Smooth muscle cell (in vitro differentiated cells): ENCODE measurements at regions not wholly inside any gene's neighbourhood (a gene's known extent, or its start where the extent isn't known, plus 50 kb on each side); places are given as distances from the start of the nearest gene placed in this dataset.

Experiments
- DNase-seq: peaks from one replicate; lab custom pipeline; 2025; ENCODE audit not compliant: unreplicated experiment; lab: John Stamatoyannopoulos, UW
- H2AFZ ChIP-seq: fragments of 200-600 bp; sonication (generic); 2 replicates; pipeline ENCODE4 v1.6.0; 2016; ENCODE audit warnings: antibody characterized with exemption, low read depth, mild to moderate bottlenecking
- H3F3A ChIP-seq: fragments of 200-600 bp; sonication (generic); 2 replicates; pipeline ENCODE4 v1.6.0; 2017; ENCODE audit warnings: antibody characterized with exemption, low read depth
- H3K27ac ChIP-seq: fragments of 200-600 bp; sonication (generic); 2 replicates; pipeline ENCODE4 v1.5.1; 2016; ENCODE audit warnings: low read depth, mild to moderate bottlenecking
- H3K27me3 ChIP-seq: fragments of 200-600 bp; sonication (generic); 2 replicates; pipeline ENCODE4 v1.6.1; 2016; ENCODE audit warnings: low read depth, mild to moderate bottlenecking
- H3K36me3 ChIP-seq: fragments of 200-600 bp; sonication (generic); 2 replicates; pipeline ENCODE4 v1.5.1; 2016; ENCODE audit warnings: low read depth
- H3K4me1 ChIP-seq: fragments of 200-600 bp; sonication (generic); 2 replicates; pipeline ENCODE4 v1.5.1; 2016; ENCODE audit warnings: low read depth
- H3K4me2 ChIP-seq: fragments of 200-600 bp; sonication (generic); 2 replicates; pipeline ENCODE4 v1.6.0; 2016; ENCODE audit warnings: mild to moderate bottlenecking
- H3K4me3 ChIP-seq: fragments of 200-600 bp; sonication (generic); 2 replicates; pipeline ENCODE4 v1.5.1; 2016; ENCODE audit warnings: mild to moderate bottlenecking
- H3K79me2 ChIP-seq: fragments of 200-600 bp; sonication (generic); 2 replicates; pipeline ENCODE4 v1.6.0; 2016; ENCODE audit warnings: low read depth, mild to moderate bottlenecking
- H3K9ac ChIP-seq: fragments of 200-600 bp; sonication (generic); 2 replicates; pipeline ENCODE4 v1.6.0; 2016; ENCODE audit warnings: low read depth
- H3K9me3 ChIP-seq: fragments of 200-600 bp; sonication (generic); replicated peaks from 2 replicates; pipeline ENCODE4 v1.5.1; 2016; ENCODE audit warnings: low read depth
- H4K20me1 ChIP-seq: fragments of 200-600 bp; sonication (generic); 2 replicates; pipeline ENCODE4 v1.6.0; 2016; ENCODE audit warnings: low read depth
- CTCF ChIP-seq: fragments of 200-600 bp; sonication (generic); IDR thresholded peaks from 2 replicates; pipeline ENCODE4 v1.5.1; 2017; ENCODE audit warnings: borderline replicate concordance, mild to moderate bottlenecking, antibody characterized with exemption; ENCODE audit not compliant: insufficient read depth, poor library complexity, severe bottlenecking
- WGBS: methylation state at CpG from one replicate; pipeline ENCODE4 v1.1.7; 2016; ENCODE audit warnings: low lambda C conversion rate; 5-methylcytosine and 5-hydroxymethylcytosine counted together

- no peaks in the 10 kb centered on the region for H3K79me2 ChIP-seq
- no peak for DNase-seq
- no peak for TF ChIP-seq CTCF
- H3K27ac ChIP-seq = no peak overlapping the region
- no peaks in the 10 kb centered on the region for H3F3A ChIP-seq
- WGBS = 89% methylated on average over 4 of the region's 4 CpGs
- no peaks in the 10 kb centered on the region for H3K27me3 ChIP-seq
- H3K36me3 ChIP-seq = no peaks in the 10 kb centered on the region
- no peak overlapping the region for H3K4me3 ChIP-seq
- H3K9me3 ChIP-seq = no peaks in the 10 kb centered on the region
- H3K9ac ChIP-seq = no peak overlapping the region
- H2AFZ ChIP-seq = no peak overlapping the region
- H3K4me1 ChIP-seq = no peaks in the 10 kb centered on the region
- no peaks in the 10 kb centered on the region for H4K20me1 ChIP-seq
- H3K4me2 ChIP-seq = no peak overlapping the region
These were observed 356.4 kb upstream of the GRAMD2B start for GRCh38 chr5:126066836-126067235.

- no peaks in the 10 kb centered on the region for H3K9me3 ChIP-seq
- H3K27me3 ChIP-seq = no peaks in the 10 kb centered on the region
- H3K79me2 ChIP-seq = no peaks in the 10 kb centered on the region
- no peak for TF ChIP-seq CTCF
- WGBS = 79% methylated on average over 2 of the region's 2 CpGs
- no peak overlapping the region for H3K9ac ChIP-seq
- DNase-seq = no peak
- no peaks in the 10 kb centered on the region for H4K20me1 ChIP-seq
- no peak overlapping the region for H3K4me2 ChIP-seq
- H3K36me3 ChIP-seq = no peaks in the 10 kb centered on the region
- no peak overlapping the region for H3K27ac ChIP-seq
- H3K4me1 ChIP-seq = no peaks in the 10 kb centered on the region
- H3F3A ChIP-seq = no peaks in the 10 kb centered on the region
- H3K4me3 ChIP-seq = no peak overlapping the region
- H2AFZ ChIP-seq = no peak overlapping the region
These were observed 355.8 kb upstream of the GRAMD2B start for GRCh38 chr5:126067404-126067803.

GRCh38 chr5:126069329-126069728 is 353.9 kb upstream of the GRAMD2B start:
- H3K9ac ChIP-seq = no peak overlapping the region
- H3K27me3 ChIP-seq = no peaks in the 10 kb centered on the region
- H3K27ac ChIP-seq = no peak overlapping the region
- no peaks in the 10 kb centered on the region for H4K20me1 ChIP-seq
- H3F3A ChIP-seq = no peaks in the 10 kb centered on the region
- H3K4me1 ChIP-seq = no peaks in the 10 kb centered on the region
- H3K36me3 ChIP-seq = no peaks in the 10 kb centered on the region
- no peaks in the 10 kb centered on the region for H3K9me3 ChIP-seq
- no peaks in the 10 kb centered on the region for H3K79me2 ChIP-seq
- WGBS = 51% methylated on average over 3 of the region's 3 CpGs
- no peak for DNase-seq
- H3K4me2 ChIP-seq = no peak overlapping the region
- TF ChIP-seq CTCF = no peak
- H2AFZ ChIP-seq = no peak overlapping the region
- no peak overlapping the region for H3K4me3 ChIP-seq

- Histone ChIP-seq H2AFZ (no peak overlapping the region), H3K27me3 (no peaks in the 10 kb centered on the region), H3F3A (no peaks in the 10 kb centered on the region), H3K27ac (peak overlapping the region; percentile 39), H3K36me3 (no peaks in the 10 kb centered on the region), H3K4me3 (no peak overlapping the region), H3K79me2 (no peaks in the 10 kb centered on the region), H3K9ac (no peak overlapping the region), H3K9me3 (no peaks in the 10 kb centered on the region), H4K20me1 (no peaks in the 10 kb centered on the region), H3K4me1 (no peaks in the 10 kb centered on the region), H3K4me2 (no peak overlapping the region)
- TF ChIP-seq CTCF = no peak
- DNase-seq = no peak
- 39% methylated on average over 2 of the region's 2 CpGs for WGBS
These were observed 352.7 kb upstream of the GRAMD2B start for GRCh38 chr5:126070481-126070880.
